H1 (cell line): ENCODE measurements at regions not wholly inside any gene's neighbourhood (a gene's known extent, or its start where the extent isn't known, plus 50 kb on each side); places are given as distances from the start of the nearest gene placed in this dataset.

ENCODE experiments used
- ASH2L ChIP-seq: fragments of 200-600, 300-600 bp; sonication (generic); IDR thresholded peaks from one replicate; pipeline ENCODE4 v1.7.1; 2017; ENCODE audit warnings: low read length
- CHD7 ChIP-seq: fragments of 300-600 bp; sonication (generic); IDR thresholded peaks from 2 replicates; pipeline ENCODE4 v1.7.1; 2012; ENCODE audit warnings: low read length, moderate library complexity, mild to moderate bottlenecking, inconsistent platforms; ENCODE audit not compliant: insufficient replicate concordance
- CTBP2 ChIP-seq: IDR thresholded peaks from 2 replicates; pipeline ENCODE4 v1.7.0; 2011; ENCODE audit warnings: borderline replicate concordance, mild to moderate bottlenecking, moderate library complexity, mixed read lengths, low read length; ENCODE audit not compliant: insufficient read depth, insufficient read length
- EGR1 ChIP-seq: IDR thresholded peaks from 2 replicates; pipeline ENCODE4 v1.6.1; 2011; ENCODE audit warnings: low read depth, low read length, borderline replicate concordance
- POU5F1 ChIP-seq: IDR thresholded peaks from 2 replicates; pipeline ENCODE4 v1.6.1; 2011; ENCODE audit warnings: low read depth, mild to moderate bottlenecking, low read length, moderate library complexity
- RNF2 ChIP-seq: fragments of 200-900, 300-1000 bp; sonication (generic); IDR thresholded peaks from 2 replicates; pipeline ENCODE4 v1.7.1; 2016; ENCODE audit warnings: borderline replicate concordance, low read depth, mild to moderate bottlenecking, antibody characterized with exemption, low read length; ENCODE audit not compliant: poor library complexity, severe bottlenecking; ENCODE audit errors: missing control alignments
- RXRA ChIP-seq: IDR thresholded peaks from 2 replicates; pipeline ENCODE4 v1.6.1; 2011; ENCODE audit warnings: low read depth, mild to moderate bottlenecking, low read length, moderate library complexity; ENCODE audit not compliant: insufficient read depth
- SAP30 ChIP-seq: fragments of 300-600 bp; sonication (generic); IDR thresholded peaks from 2 replicates; pipeline ENCODE4 v1.7.1; 2012; ENCODE audit warnings: low read length, moderate library complexity, mild to moderate bottlenecking, inconsistent platforms; ENCODE audit not compliant: insufficient read depth, insufficient replicate concordance
- SIX5 ChIP-seq: IDR thresholded peaks from 2 replicates; pipeline ENCODE4 v1.6.1; 2011; ENCODE audit warnings: mild to moderate bottlenecking, low read depth, low read length
- TEAD4 ChIP-seq: IDR thresholded peaks from 2 replicates; pipeline ENCODE4 v1.6.1; 2012; ENCODE audit warnings: low read depth, low read length, inconsistent platforms, mixed read lengths
- ZNF274 ChIP-seq: IDR thresholded peaks from 2 replicates; pipeline ENCODE4 v1.7.0; 2012; ENCODE audit warnings: low read length, borderline replicate concordance; ENCODE audit errors: extremely low read depth

- TF ChIP-seq CHD7: no peak
- TF ChIP-seq CTBP2: no peak
- TF ChIP-seq SIX5: no peak
- TF ChIP-seq TEAD4: no peak
- no peak for TF ChIP-seq ZNF274
- no peak for TF ChIP-seq RNF2
- no peak for TF ChIP-seq RXRA
- TF ChIP-seq SAP30: no peak
- no peak for TF ChIP-seq ASH2L
- no peak for TF ChIP-seq EGR1
- TF ChIP-seq POU5F1: no peak
Observed at GRCh38 chr5:145204743-145205142, 630.4 kb downstream of the PRELID2 start (continued).
